ENCODE measurements at regions not wholly inside any gene's neighbourhood (a gene's known extent, or its start where the extent isn't known, plus 50 kb on each side); places are given as distances from the start of the nearest gene placed in this dataset.
A peak's percentile ranks its signal among the peaks of the same experiment; 100 is the strongest.
"Not testable (repeated sequence)": the region's sequence is repeated elsewhere in the genome, so short reads cannot be mapped to it uniquely, and the experiment has no call there.

GRCh38 chr12:7591531-7591930, 74.2 kb downstream of the APOBEC1 start:
- intact Hi-C loops (cut with micrococcal nuclease): no loop called here
- no peak for DNase-seq
- no peak for ATAC-seq

GRCh38 chr12:7590085-7590484, 75.6 kb downstream of the APOBEC1 start:
- DNase-seq; ATAC-seq; intact Hi-C loops (cut with micrococcal nuclease): not testable (repeated sequence)

GRCh38 chr12:7588742-7589329, 76.9 kb downstream of the APOBEC1 start:
- peak; percentile 57 for ATAC-seq
- intact Hi-C loops (cut with micrococcal nuclease); DNase-seq: not testable (repeated sequence)

- DNase-seq; intact Hi-C loops (cut with micrococcal nuclease); ATAC-seq: not testable (repeated sequence)
These were observed 80.6 kb upstream of the CD163 start for GRCh38 chr12:7584137-7584536.

- no peak for ATAC-seq
These were observed 79.9 kb upstream of the CD163 start for GRCh38 chr12:7583471-7583870.

GRCh38 chr12:7582796-7583195, 79.2 kb upstream of the CD163 start:
- no peak for DNase-seq
- intact Hi-C loops (cut with micrococcal nuclease): no loop called here
- ATAC-seq: no peak

More at GRCh38 chr12:7583471-7583870, 79.9 kb upstream of the CD163 start:
- no peak for DNase-seq
- intact Hi-C loops (cut with micrococcal nuclease): no loop called here

- intact Hi-C loops (cut with micrococcal nuclease): no loop called here
- ATAC-seq (no peak), DNase-seq (no peak)
These were observed 78.0 kb upstream of the CD163 start for GRCh38 chr12:7581625-7582024.

- DNase-seq (no peak), ATAC-seq (no peak)
- intact Hi-C loops (cut with micrococcal nuclease): no loop called here
These were observed 77.5 kb upstream of the CD163 start for GRCh38 chr12:7581046-7581445.

- ATAC-seq: peak; percentile 87
- no peak for DNase-seq
- intact Hi-C loops (cut with micrococcal nuclease): no loop called here
These were observed 67.7 kb upstream of the CD163 start for GRCh38 chr12:7571257-7571656.

- peak; percentile 35 for ATAC-seq
- intact Hi-C loops (cut with micrococcal nuclease): no loop called here
- DNase-seq: no peak
These were observed 53.6 kb upstream of the CD163 start for GRCh38 chr12:7557227-7557626.

GRCh38 chr12:7555752-7556151, 52.2 kb upstream of the CD163 start:
- ATAC-seq (peak; percentile 77), DNase-seq (no peak)
- intact Hi-C loops (cut with micrococcal nuclease): no loop called here

- DNase-seq; intact Hi-C loops (cut with micrococcal nuclease); ATAC-seq: not testable (repeated sequence)
These were observed 51.3 kb upstream of the CD163 start for GRCh38 chr12:7554831-7555230.
